ENCODE measurements at regions not wholly inside any gene's neighbourhood (a gene's known extent, or its start where the extent isn't known, plus 50 kb on each side); places are given as distances from the start of the nearest gene placed in this dataset.

DNA sequence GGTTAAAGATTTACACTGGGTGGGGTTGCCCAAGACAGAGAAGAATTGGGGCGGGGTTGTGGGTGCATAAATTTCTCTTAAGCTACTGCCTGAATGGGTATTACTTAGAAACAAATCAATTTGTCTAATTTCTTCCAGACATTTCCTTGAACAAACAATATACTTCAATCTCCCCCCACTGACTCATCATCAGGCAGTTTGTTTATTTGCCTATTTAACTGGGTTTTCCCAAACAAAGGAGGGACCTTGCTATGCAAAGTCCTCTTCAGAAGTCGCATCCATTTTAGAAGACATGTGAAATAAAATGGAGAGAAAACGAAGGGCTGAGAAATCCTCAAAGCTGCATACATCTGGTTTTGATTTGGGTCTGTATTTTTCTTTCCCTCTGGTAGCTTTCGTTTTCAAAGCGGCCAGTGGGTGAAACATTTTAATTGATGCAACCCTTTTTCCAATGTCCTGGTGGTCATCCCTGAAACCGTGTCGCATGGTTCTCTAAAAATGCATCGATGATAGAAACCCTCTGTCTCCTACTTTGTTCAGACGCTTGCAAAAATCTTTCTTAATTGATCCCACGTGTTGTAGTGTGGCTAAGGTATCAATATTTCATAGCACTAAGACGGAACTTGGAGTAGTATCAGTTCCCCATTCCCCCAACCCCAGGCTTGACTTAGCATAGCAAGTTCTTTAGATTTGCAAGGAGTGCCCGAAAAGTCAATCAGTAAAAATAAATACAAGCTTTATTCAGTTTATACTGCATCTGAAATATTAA lies 115.1 kb upstream of the MXRA5 start:
- no peak overlapping the region for H3K27ac ChIP-seq (ENCODE audit: extremely low read depth, low read depth, low read length)
- H3K9me3 ChIP-seq (ENCODE audit: control insufficient read depth, insufficient read depth, low read depth, low read length): no peaks in the 10 kb centered on the region
- ChIA-PET POLR2A (no interaction called here), CTCF (interaction anchor here (0.6 kb wide), 1 partner anchor 10 kb away, joined by 4 read pairs; no protein-coding TSS in a partner anchor)
- no peak for TF ChIP-seq PATZ1 (tag by site-specific recombination; IDR thresholded peaks at IDR 0.05)
- no peak for TF ChIP-seq ZNF223 (tag by site-specific recombination; IDR thresholded peaks at IDR 0.05)
- TF ChIP-seq, protein P1, sequence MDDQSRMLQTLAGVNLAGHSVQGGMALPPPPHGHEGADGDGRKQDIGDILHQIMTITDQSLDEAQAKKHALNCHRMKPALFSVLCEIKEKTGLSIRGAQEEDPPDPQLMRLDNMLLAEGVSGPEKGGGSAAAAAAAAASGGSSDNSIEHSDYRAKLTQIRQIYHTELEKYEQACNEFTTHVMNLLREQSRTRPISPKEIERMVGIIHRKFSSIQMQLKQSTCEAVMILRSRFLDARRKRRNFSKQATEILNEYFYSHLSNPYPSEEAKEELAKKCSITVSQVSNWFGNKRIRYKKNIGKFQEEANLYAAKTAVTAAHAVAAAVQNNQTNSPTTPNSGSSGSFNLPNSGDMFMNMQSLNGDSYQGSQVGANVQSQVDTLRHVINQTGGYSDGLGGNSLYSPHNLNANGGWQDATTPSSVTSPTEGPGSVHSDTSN (CRISPR knock-in tag; IDR thresholded peaks at IDR 0.05): no peak
- TF ChIP-seq REPIN1 (tag by site-specific recombination; IDR thresholded peaks at IDR 0.05; ENCODE audit: low read depth): no peak
- TF ChIP-seq ZNF624 (tag by site-specific recombination; IDR thresholded peaks at IDR 0.05): no peak
- TF ChIP-seq, protein P2, sequence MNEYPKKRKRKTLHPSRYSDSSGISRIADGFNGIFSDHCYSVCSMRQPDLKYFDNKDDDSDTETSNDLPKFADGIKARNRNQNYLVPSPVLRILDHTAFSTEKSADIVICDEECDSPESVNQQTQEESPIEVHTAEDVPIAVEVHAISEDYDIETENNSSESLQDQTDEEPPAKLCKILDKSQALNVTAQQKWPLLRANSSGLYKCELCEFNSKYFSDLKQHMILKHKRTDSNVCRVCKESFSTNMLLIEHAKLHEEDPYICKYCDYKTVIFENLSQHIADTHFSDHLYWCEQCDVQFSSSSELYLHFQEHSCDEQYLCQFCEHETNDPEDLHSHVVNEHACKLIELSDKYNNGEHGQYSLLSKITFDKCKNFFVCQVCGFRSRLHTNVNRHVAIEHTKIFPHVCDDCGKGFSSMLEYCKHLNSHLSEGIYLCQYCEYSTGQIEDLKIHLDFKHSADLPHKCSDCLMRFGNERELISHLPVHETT (tag by site-specific recombination; IDR thresholded peaks at IDR 0.05): no peak
- no peaks in the 10 kb centered on the region for H3K36me3 ChIP-seq (ENCODE audit: control insufficient read depth in 2 of 2, insufficient read depth in 1 of 2, low read length in 2 of 2)
- no peaks in the 10 kb centered on the region for H3K4me1 ChIP-seq (ENCODE audit: control insufficient read depth, insufficient read depth, low read length)
- no peak overlapping the region for H3K4me3 ChIP-seq (ENCODE audit: low read depth, low read length)

- Histone ChIP-seq H3K9me3 (ENCODE audit: control insufficient read depth, insufficient read depth, low read depth, low read length) (no peaks in the 10 kb centered on the region), H3K4me1 (ENCODE audit: control insufficient read depth, insufficient read depth, low read length) (no peaks in the 10 kb centered on the region), H3K36me3 (ENCODE audit: control insufficient read depth in 2 of 2, insufficient read depth in 1 of 2, low read length in 2 of 2) (no peaks in the 10 kb centered on the region), H3K27ac (ENCODE audit: extremely low read depth, low read depth, low read length) (no peak overlapping the region), H3K4me3 (ENCODE audit: low read depth, low read length) (no peak overlapping the region)
- CTCF ChIA-PET: no interaction called here
- POLR2A ChIA-PET: no interaction called here
- TF ChIP-seq MZF1 (tag by site-specific recombination; IDR thresholded peaks at IDR 0.05; ENCODE audit: borderline replicate concordance): no peak
- TF ChIP-seq, protein P3, sequence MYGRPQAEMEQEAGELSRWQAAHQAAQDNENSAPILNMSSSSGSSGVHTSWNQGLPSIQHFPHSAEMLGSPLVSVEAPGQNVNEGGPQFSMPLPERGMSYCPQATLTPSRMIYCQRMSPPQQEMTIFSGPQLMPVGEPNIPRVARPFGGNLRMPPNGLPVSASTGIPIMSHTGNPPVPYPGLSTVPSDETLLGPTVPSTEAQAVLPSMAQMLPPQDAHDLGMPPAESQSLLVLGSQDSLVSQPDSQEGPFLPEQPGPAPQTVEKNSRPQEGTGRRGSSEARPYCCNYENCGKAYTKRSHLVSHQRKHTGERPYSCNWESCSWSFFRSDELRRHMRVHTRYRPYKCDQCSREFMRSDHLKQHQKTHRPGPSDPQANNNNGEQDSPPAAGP (tag by site-specific recombination; IDR thresholded peaks at IDR 0.05): no peak
- TF ChIP-seq ZNF596 (tag by site-specific recombination; IDR thresholded peaks at IDR 0.05): no peak
- TF ChIP-seq ZNF280C (tag by site-specific recombination; IDR thresholded peaks at IDR 0.05): no peak
- TF ChIP-seq ZNF701 (tag by site-specific recombination; IDR thresholded peaks at IDR 0.05): no peak
- no peak for TF ChIP-seq GFI1B (tag by site-specific recombination; IDR thresholded peaks at IDR 0.05)
- TF ChIP-seq, protein P4, sequence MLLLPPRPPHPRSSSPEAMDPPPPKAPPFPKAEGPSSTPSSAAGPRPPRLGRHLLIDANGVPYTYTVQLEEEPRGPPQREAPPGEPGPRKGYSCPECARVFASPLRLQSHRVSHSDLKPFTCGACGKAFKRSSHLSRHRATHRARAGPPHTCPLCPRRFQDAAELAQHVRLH (tag by site-specific recombination; IDR thresholded peaks at IDR 0.05): no peak
- no peak for TF ChIP-seq ZNF449 (tag by site-specific recombination; IDR thresholded peaks at IDR 0.05)
- TF ChIP-seq ZNF146 (tag by site-specific recombination; IDR thresholded peaks at IDR 0.05): no peak
- TF ChIP-seq, protein P5, sequence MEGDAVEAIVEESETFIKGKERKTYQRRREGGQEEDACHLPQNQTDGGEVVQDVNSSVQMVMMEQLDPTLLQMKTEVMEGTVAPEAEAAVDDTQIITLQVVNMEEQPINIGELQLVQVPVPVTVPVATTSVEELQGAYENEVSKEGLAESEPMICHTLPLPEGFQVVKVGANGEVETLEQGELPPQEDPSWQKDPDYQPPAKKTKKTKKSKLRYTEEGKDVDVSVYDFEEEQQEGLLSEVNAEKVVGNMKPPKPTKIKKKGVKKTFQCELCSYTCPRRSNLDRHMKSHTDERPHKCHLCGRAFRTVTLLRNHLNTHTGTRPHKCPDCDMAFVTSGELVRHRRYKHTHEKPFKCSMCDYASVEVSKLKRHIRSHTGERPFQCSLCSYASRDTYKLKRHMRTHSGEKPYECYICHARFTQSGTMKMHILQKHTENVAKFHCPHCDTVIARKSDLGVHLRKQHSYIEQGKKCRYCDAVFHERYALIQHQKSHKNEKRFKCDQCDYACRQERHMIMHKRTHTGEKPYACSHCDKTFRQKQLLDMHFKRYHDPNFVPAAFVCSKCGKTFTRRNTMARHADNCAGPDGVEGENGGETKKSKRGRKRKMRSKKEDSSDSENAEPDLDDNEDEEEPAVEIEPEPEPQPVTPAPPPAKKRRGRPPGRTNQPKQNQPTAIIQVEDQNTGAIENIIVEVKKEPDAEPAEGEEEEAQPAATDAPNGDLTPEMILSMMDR (tag by site-specific recombination; IDR thresholded peaks at IDR 0.05): no peak
- no peak for TF ChIP-seq ZBTB44 (tag by site-specific recombination; IDR thresholded peaks at IDR 0.05)
- no peak for TF ChIP-seq SCRT1 (tag by site-specific recombination; IDR thresholded peaks at IDR 0.05; ENCODE audit: borderline replicate concordance)
- no peak for TF ChIP-seq ZNF785 (tag by site-specific recombination; IDR thresholded peaks at IDR 0.05)
- no peak for TF ChIP-seq IKZF3 (tag by site-specific recombination; IDR thresholded peaks at IDR 0.05)
These were observed 109.3 kb upstream of the MXRA5 start for GRCh38 chrX:3455796-3456195.
